ENCODE measurements at regions not wholly inside any gene's neighbourhood (a gene's known extent, or its start where the extent isn't known, plus 50 kb on each side); places are given as distances from the start of the nearest gene placed in this dataset.

DNA sequence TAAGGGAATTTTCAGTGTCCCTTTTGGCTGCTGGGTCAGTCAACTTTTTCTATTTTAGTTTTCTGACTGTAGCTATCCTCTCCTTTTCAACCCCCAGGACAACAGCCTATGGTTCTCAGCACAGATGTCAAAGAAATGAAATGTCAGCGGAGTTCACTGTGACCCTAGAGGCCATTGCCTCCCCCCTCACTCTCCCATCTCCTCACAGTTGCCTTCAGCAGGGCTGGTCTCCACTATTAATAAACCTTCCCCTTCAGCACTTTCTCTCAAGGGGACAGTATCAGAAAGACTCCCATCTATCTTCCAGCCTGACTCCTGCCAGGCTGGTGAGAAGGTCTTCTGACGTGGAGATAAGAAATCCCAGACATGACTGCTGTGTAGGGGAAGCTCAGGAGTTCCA is 137.1 kb upstream of the WSCD2 start:
- TF ChIP-seq, protein P1, sequence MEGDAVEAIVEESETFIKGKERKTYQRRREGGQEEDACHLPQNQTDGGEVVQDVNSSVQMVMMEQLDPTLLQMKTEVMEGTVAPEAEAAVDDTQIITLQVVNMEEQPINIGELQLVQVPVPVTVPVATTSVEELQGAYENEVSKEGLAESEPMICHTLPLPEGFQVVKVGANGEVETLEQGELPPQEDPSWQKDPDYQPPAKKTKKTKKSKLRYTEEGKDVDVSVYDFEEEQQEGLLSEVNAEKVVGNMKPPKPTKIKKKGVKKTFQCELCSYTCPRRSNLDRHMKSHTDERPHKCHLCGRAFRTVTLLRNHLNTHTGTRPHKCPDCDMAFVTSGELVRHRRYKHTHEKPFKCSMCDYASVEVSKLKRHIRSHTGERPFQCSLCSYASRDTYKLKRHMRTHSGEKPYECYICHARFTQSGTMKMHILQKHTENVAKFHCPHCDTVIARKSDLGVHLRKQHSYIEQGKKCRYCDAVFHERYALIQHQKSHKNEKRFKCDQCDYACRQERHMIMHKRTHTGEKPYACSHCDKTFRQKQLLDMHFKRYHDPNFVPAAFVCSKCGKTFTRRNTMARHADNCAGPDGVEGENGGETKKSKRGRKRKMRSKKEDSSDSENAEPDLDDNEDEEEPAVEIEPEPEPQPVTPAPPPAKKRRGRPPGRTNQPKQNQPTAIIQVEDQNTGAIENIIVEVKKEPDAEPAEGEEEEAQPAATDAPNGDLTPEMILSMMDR (IDR thresholded peaks at IDR 0.05; ENCODE audit: low read depth, low read length, missing input control) = no peak
- TF ChIP-seq TAF1 (conservative IDR thresholded peaks at IDR 0.05) = no peak
